NCI-H510A treated with DMSO at 0.1 percent for 48 hours (cell line): ENCODE measurements at regions not wholly inside any gene's neighbourhood (a gene's known extent, or its start where the extent isn't known, plus 50 kb on each side); places are given as distances from the start of the nearest gene placed in this dataset.

Experiments
- DNase-seq: peaks from one replicate; lab custom pipeline; 2025; lab: John Stamatoyannopoulos, UW

DNA sequence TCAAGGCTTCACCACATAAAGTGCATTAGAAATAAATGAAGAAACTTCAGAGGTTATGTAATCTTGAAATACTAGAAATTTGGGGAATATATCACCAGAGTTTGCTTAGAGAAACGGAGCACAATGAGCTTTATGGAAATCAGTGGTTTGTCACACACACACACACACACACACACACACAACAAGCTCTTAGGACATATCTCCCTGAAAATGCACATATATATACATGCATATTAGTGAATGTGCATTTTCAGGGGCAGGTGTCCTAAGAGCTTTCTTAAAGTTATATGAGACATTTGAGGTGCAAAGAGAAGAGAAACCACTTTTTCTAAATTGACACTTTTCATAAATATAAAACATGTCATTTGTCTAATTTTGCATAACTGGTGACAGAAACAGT, 93.7 kb upstream of the CARD18 start:
- no peak for DNase-seq

- no peak for DNase-seq
Observed at GRCh38 chr11:105232021-105232420, 92.5 kb upstream of the CARD18 start.

- DNase-seq: no peak
Observed at GRCh38 chr11:105230586-105230985, 91.0 kb upstream of the CARD18 start.

- DNase-seq: no peak
Observed at GRCh38 chr11:105229761-105230160, 90.2 kb upstream of the CARD18 start.

- DNase-seq: no peak
Observed at GRCh38 chr11:105229257-105229656, 89.7 kb upstream of the CARD18 start.

GRCh38 chr11:105227363-105227762, 87.8 kb upstream of the CARD18 start:
- DNase-seq: no peak

- no peak for DNase-seq
Observed at GRCh38 chr11:105226766-105227165, 87.2 kb upstream of the CARD18 start.

- DNase-seq: no peak
Observed at GRCh38 chr11:105226091-105226490, 86.5 kb upstream of the CARD18 start.

DNA sequence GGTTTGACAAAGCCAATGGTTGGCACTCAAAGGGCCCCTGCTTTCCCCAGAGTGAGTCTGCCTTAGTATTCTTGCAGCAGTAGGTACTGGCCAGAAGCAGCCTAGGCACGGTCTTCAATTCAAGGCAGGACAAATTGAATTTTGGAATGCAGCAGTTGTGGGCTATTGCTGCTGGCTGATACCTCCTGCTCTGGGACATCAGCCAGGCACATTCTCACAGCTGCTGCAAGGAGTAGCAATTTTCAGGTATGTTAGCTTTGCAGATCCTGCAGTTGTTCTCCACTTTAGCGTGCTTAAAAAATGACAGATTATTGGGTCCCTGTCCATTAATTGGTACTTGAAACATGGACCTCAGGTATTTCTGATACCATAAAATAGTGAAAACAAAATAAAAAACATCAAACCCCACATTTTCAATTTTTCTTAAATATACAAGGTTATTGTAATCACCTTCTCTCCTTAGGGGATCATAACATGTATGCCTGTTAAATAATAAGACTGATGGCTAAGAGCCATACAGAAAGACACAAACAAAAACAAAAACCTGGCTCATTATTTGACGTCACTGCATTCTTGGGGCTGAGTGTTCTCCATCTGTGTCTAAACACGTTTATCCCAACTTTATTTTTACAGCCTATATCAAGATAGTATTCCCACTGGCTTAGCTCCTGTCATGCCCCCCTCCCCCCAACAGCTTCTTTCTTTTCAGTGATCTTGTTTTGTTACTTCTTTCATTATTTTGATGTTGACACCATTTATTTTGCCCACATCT, 85.1 kb upstream of the CARD18 start:
- no peak for DNase-seq

GRCh38 chr11:105220121-105220520, 80.6 kb upstream of the CARD18 start:
- no peak for DNase-seq

GRCh38 chr11:105219670-105220069, 80.1 kb upstream of the CARD18 start:
- DNase-seq: no peak

DNA sequence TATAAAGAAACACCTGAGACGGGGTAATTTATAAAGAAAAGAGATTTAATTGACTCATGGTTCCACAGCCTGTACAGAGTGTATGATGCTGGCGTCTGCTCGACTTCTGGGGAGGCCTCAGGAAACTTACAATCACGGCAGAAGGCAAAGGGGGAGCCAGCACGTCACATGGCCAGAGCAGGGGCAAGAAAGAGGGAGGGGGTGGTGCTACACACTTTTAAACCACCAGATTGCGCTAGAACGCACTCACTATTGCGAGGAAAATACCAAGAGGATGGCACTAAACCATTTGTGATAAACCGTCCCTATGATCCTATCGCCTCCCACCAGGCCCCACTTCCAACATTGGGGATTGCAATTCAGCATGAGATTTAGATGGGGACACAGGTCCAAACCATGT, 79.7 kb upstream of the CARD18 start:
- DNase-seq: no peak

DNA sequence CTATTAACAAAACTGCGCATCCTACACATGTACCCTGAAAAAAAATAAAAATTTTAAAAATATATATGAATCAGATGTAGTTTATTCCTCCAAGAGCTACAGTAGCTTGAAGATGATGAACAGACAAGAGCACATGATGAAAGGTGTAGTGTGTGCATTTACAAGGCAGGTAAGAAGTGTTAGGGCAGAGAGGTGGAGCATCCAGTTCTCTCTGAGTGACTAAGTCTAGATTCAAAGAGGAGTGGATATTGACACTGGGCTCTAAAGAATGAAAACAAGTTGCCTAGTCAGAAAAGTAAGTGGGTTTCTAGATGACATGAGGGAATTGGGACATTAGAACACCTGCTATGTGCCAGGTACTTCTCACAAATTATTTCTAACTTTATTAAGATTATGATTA, 76.0 kb upstream of the CARD18 start:
- DNase-seq: no peak

- no peak for DNase-seq
Observed at GRCh38 chr11:105211806-105212554, 72.4 kb upstream of the CARD18 start.

- no peak for DNase-seq
Observed at GRCh38 chr11:105208019-105208418, 68.5 kb upstream of the CARD18 start.

- no peak for DNase-seq
Observed at GRCh38 chr11:105206633-105207032, 67.1 kb upstream of the CARD18 start.

GRCh38 chr11:105204636-105205035, 65.1 kb upstream of the CARD18 start:
- no peak for DNase-seq

DNA sequence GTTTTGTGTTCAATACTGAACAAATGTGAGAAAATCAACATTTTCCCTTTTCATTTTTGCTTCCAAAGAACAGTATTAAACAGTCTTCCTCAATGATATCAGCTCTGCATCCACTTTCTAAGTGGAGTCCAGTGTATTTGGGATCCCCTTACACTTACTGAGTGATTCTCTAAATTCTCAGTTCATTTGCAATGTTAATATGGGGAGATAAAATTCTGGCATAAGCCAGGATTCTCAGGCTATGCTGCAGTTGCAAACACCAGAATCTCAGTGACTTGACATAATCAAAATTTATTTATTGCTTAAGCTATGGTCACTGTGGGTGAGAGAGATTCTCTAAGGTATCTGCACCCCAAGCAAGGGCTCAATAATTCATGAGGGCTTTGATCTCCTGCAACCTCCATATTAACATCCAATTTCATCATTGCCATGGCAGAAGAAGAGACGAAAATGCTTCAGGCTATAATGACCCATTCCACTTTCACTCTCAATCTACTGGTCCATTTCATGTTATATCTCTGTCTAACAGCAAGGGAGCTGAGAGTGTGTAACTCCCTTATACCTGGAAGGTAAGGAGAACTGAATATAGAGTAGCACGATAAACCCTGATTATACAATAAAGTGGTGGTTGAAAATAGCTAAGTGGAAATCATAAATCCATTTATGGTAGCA, 64.1 kb upstream of the CARD18 start:
- no peak for DNase-seq

GRCh38 chr11:105202844-105203548, 63.4 kb upstream of the CARD18 start:
- no peak for DNase-seq

GRCh38 chr11:105202422-105202821, 62.9 kb upstream of the CARD18 start:
- DNase-seq: no peak

- no peak for DNase-seq
Observed at GRCh38 chr11:105201166-105201565, 61.6 kb upstream of the CARD18 start.

GRCh38 chr11:105197071-105197815, 57.7 kb upstream of the CARD18 start:
- DNase-seq: no peak
